Common myeloid progenitor, CD34-positive (primary cell): ENCODE measurements at regions not wholly inside any gene's neighbourhood (a gene's known extent, or its start where the extent isn't known, plus 50 kb on each side); places are given as distances from the start of the nearest gene placed in this dataset.

Experiments used
- CTCF ChIA-PET: fragments of 350-600 bp; sonication (Branson Sonifier 250); formaldehyde crosslinking; loops from one replicate; lab custom pipeline; 2021; ENCODE audit warnings: antibody characterized with exemption; lab: Charles Lee
- POLR2A ChIA-PET: fragments of 350-600 bp; sonication (Branson Sonifier 250); formaldehyde crosslinking; loops from one replicate; lab custom pipeline; 2021; ENCODE audit warnings: antibody characterized with exemption; lab: Charles Lee
- DNase-seq, 3 donors: peaks; one replicate each; pipeline versions ENCODE4 v3.0.0 to v3.0.0-alpha.2; 2013
- H3K27ac ChIP-seq, 2 experiments: 1 replicate in 1 of 2; 2 replicates in 1 of 2; pipeline ENCODE4 v1.7.0; 2013; ENCODE audit warnings: inconsistent platforms in 2 of 2, low read length in 2 of 2, mild to moderate bottlenecking in 2 of 2, low read depth in 1 of 2, moderate library complexity in 1 of 2; ENCODE audit not compliant: severe bottlenecking in 2 of 2, insufficient read depth in 1 of 2, poor library complexity in 1 of 2
- H3K27me3 ChIP-seq, 5 experiments: replicated peaks in 2 of 5; 1 replicate in 3 of 5; 2 replicates in 2 of 5; pipeline versions ENCODE4 v1.6.1 to v1.7.0; 2013; ENCODE audit warnings: low read length in 4 of 5, mild to moderate bottlenecking in 2 of 5, moderate library complexity in 2 of 5, inconsistent platforms in 1 of 5; ENCODE audit not compliant: insufficient read depth in 5 of 5, control insufficient read depth in 4 of 5
- H3K36me3 ChIP-seq, 4 experiments: 1 replicate in 2 of 4; 2 replicates in 2 of 4; pipeline versions ENCODE4 v1.6.1 to v1.7.0; 2013; ENCODE audit warnings: low read length in 3 of 4, control low read depth in 1 of 4, mild to moderate bottlenecking in 1 of 4; ENCODE audit not compliant: control insufficient read depth in 4 of 4, insufficient read depth in 4 of 4
- H3K4me1 ChIP-seq, 4 experiments: 1 replicate in 3 of 4; 2 replicates in 1 of 4; pipeline versions ENCODE4 v1.6.1 to v1.7.1; 2013; ENCODE audit warnings: low read length in 3 of 4, mild to moderate bottlenecking in 3 of 4, control low read depth in 1 of 4, inconsistent platforms in 1 of 4, moderate library complexity in 1 of 4; ENCODE audit not compliant: control insufficient read depth in 4 of 4, insufficient read depth in 4 of 4; ENCODE audit errors: control extremely low read depth in 1 of 4
- H3K4me3 ChIP-seq, 7 experiments: 1 replicate in 4 of 7; 2 replicates in 3 of 7; pipeline versions ENCODE4 v1.5.1 to v1.7.0; 2013; ENCODE audit warnings: mild to moderate bottlenecking in 7 of 7, low read length in 6 of 7, moderate library complexity in 6 of 7, inconsistent platforms in 2 of 7, low read depth in 2 of 7, control low read depth in 1 of 7; ENCODE audit not compliant: insufficient read depth in 4 of 7, control insufficient read depth in 1 of 7; ENCODE audit errors: extremely low read depth in 1 of 7
- H3K9me3 ChIP-seq, 5 experiments: 1 replicate in 4 of 5; 2 replicates in 1 of 5; pipeline versions ENCODE4 v1.6.1 to v1.7.1; 2013; ENCODE audit warnings: low read length in 4 of 5, mild to moderate bottlenecking in 2 of 5, inconsistent platforms in 1 of 5, low read depth in 1 of 5, moderate library complexity in 1 of 5; ENCODE audit not compliant: control insufficient read depth in 4 of 5, insufficient read depth in 2 of 5; ENCODE audit errors: control extremely low read depth in 1 of 5
- WGBS: methylation state at CpG from one replicate; pipeline ENCODE4 v1.1.5; 2013; ENCODE audit not compliant: insufficient coverage; 5-methylcytosine and 5-hydroxymethylcytosine counted together

DNA sequence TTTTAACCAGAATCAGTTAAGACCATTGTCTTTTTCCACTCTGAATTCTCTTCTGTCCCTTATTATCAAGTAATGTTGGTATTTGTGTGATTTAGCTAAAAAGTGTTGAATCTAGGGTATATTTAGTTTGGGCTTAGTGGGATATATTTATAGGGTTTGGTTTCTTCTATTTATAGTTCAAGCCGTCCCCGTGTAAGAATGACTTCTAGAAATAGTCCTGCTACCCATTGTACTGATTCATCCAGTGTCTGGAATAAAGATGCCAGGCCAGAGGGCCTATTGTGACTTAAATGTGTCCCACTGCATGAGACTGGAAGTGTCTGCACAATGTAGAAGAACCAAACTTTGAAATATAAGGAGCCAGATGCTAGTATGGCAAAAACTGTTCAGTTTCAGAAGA lies 364.8 kb downstream of the TNS1 start:
- CTCF ChIA-PET: interaction anchor here (1.2 to 3.1 kb wide), 2 partner anchors 13 to 15 kb away, joined by 3 to 13 read pairs; no protein-coding TSS in a partner anchor
- Histone ChIP-seq H3K4me1 (no peaks in the 10 kb centered on the region), H3K4me3 (no peak overlapping the region), H3K9me3 (no peaks in the 10 kb centered on the region), H3K27ac (no peak overlapping the region), H3K27me3 (peaks cover 0 to 4% (median 3%) of the 10 kb centered on the region in 5 experiments), H3K36me3 (no peaks in the 10 kb centered on the region)
- no peak for DNase-seq
- no CpG with 5 or more reads among the region's 2 CpGs for WGBS
- POLR2A ChIA-PET: no interaction called here

DNA sequence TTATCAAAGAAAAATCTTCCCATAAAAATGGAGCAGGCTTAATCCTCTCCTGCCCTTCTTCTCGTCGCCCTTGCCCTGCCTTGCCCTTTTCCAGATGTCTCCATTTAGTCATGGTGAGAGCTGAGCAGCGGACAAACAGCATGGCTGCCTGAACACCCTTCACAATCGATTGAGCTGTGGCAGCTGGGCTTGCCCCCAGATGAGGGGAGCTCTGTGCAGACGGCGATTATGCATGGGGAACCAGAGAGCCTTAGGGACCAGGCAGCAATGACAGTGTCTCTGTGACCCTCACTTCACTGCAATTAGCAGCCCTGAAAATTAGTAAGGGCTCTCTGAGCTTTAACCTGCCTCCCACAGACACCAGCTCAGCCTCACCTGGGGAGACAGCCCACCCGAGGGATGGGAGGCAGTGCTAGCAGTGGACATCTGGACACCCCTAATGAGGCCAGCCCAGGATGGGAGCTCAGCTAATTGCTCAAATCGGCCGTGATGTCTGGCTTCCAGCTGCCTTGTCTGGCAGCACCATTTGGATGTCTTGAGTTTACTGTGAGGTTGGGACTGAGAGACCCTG lies 365.7 kb downstream of the TNS1 start:
- 97% methylated on average over 7 of the region's 9 CpGs for WGBS
- CTCF ChIA-PET: interaction anchor here (1.2 to 3.1 kb wide), 2 partner anchors 14 to 16 kb away, joined by 3 to 13 read pairs; no protein-coding TSS in a partner anchor
- H3K4me3 ChIP-seq: no peak overlapping the region
- no peak for DNase-seq
- H3K9me3 ChIP-seq: no peaks in the 10 kb centered on the region
- no peaks in the 10 kb centered on the region for H3K4me1 ChIP-seq
- H3K27me3 ChIP-seq: peaks cover 0 to 4% (median 0%) of the 10 kb centered on the region in 5 experiments
- POLR2A ChIA-PET: no interaction called here
- no peak overlapping the region for H3K27ac ChIP-seq
- no peaks in the 10 kb centered on the region for H3K36me3 ChIP-seq

DNA sequence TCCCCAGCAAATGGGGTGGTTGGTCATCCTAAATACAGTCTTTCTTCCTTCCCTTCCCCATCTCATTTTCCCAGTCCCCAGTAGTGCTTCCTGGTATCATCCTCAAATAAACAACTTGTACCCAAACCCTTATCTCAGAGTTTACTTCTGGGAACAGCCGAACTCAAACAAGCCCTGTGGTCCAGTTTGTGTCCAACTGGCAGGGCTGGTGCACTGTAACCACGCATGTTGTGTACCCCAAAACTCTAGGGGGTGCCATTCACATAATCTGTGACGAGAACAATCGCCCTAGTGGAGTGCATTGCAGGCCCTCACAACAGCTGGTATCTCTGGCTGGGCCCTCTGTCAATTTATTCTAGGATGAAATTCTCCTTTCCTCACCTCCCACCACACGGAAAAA lies 366.2 kb downstream of the TNS1 start:
- no peaks in the 10 kb centered on the region for H3K9me3 ChIP-seq
- DNase-seq: no peak
- H3K27me3 ChIP-seq: peaks cover 0 to 4% (median under 1%) of the 10 kb centered on the region in 5 experiments
- CTCF ChIA-PET: interaction anchor here (3.1 kb wide), 1 partner anchor 14 kb away, joined by 13 read pairs; no protein-coding TSS in a partner anchor
- no peak overlapping the region for H3K4me3 ChIP-seq
- POLR2A ChIA-PET: no interaction called here
- no peaks in the 10 kb centered on the region for H3K36me3 ChIP-seq
- H3K4me1 ChIP-seq: no peaks in the 10 kb centered on the region
- no peak overlapping the region for H3K27ac ChIP-seq
- WGBS: 97% methylated on average over 4 of the region's 5 CpGs

DNA sequence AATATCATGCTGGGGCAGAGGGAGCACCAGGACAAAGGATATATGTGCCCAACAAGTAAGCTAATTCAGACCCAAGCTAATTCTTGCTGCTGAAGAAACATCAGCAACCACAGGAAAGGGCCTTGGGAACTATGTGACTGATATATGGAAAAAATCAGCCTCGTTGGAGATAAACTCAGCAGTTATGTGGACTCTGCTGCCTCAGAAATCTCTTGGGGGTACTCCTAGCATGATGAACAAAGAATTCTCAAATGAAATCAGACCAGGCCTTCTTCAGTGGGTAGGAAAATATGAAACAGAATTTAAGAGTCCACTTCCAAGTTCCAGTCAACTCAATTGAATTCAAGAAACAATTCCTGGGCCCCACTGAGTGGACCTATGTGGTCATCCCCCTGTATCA lies 367.9 kb downstream of the TNS1 start:
- CTCF ChIA-PET: interaction anchor here (0.8 to 3.1 kb wide), 3 partner anchors 16 to 78 kb away, joined by 3 to 13 read pairs (median 3); no protein-coding TSS in a partner anchor
- H3K36me3 ChIP-seq: no peaks in the 10 kb centered on the region
- H3K27me3 ChIP-seq: peaks cover 0 to 9% (median 2%) of the 10 kb centered on the region in 5 experiments
- H3K27ac ChIP-seq: no peak overlapping the region
- no peak overlapping the region for H3K4me3 ChIP-seq
- no peaks in the 10 kb centered on the region for H3K9me3 ChIP-seq
- no peak for DNase-seq
- WGBS: 54% methylated on average over 1 of the region's 1 CpG
- no peaks in the 10 kb centered on the region for H3K4me1 ChIP-seq
- POLR2A ChIA-PET: no interaction called here

DNA sequence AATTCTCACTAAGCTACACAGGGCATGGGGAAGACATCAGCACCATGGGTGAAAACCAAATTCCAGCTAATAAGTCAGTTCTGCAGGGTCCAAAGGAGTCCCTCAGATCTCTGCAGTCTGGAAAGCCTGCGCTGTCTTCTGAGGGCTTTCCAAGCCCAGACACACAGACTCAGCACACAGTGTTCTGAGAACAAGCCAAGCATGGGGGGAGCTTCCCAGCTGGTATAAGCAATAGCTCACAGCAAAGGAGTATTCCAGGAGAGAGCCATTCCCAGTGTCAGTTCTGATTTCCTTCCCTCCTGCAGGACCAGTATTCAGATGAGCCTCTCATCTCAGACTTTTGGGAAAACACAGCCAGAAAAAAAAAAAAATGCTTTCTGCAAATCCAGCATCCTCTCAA lies 370.8 kb downstream of the TNS1 start:
- H3K4me3 ChIP-seq: no peak overlapping the region
- H3K27me3 ChIP-seq: peaks cover 0 to 11% (median 0%) of the 10 kb centered on the region in 5 experiments
- ChIA-PET POLR2A (no interaction called here), CTCF (interaction anchor here (1.0 kb wide), 1 partner anchor 21 kb away, joined by 3 read pairs; no protein-coding TSS in a partner anchor)
- H3K4me1 ChIP-seq: no peaks in the 10 kb centered on the region
- no peaks in the 10 kb centered on the region for H3K9me3 ChIP-seq
- H3K27ac ChIP-seq: no peak overlapping the region
- H3K36me3 ChIP-seq: no peaks in the 10 kb centered on the region
- 100% methylated on average over 1 of the region's 1 CpG for WGBS
- no peak for DNase-seq

DNA sequence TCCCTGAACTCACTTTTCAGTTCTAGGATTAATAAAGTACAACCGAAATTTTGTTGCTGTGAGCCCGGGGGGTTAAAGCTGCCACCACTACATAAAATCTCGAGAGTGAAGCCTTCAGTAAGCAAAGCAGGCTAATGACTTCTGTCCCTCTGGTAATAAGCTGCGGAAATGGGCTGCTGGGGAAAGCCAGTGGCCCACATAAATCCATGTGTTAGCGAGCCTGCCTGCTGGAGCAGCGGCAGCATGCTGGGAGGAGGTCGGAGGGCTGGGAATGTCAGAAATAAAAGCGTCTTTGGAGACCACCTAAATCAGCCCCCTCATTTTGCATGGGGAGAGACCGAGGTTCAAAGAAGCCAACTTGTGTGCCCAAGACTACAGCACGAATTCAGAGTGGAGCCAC lies 371.7 kb downstream of the TNS1 start:
- ChIA-PET POLR2A (no interaction called here), CTCF (no interaction called here)
- DNase-seq: no peak
- H3K27me3 ChIP-seq: peaks cover 0 to 11% (median 0%) of the 10 kb centered on the region in 5 experiments
- H3K27ac ChIP-seq: no peak overlapping the region
- no peaks in the 10 kb centered on the region for H3K4me1 ChIP-seq
- no peaks in the 10 kb centered on the region for H3K36me3 ChIP-seq
- WGBS: 74% methylated on average over 10 of the region's 10 CpGs
- no peak overlapping the region for H3K4me3 ChIP-seq
- no peaks in the 10 kb centered on the region for H3K9me3 ChIP-seq

DNA sequence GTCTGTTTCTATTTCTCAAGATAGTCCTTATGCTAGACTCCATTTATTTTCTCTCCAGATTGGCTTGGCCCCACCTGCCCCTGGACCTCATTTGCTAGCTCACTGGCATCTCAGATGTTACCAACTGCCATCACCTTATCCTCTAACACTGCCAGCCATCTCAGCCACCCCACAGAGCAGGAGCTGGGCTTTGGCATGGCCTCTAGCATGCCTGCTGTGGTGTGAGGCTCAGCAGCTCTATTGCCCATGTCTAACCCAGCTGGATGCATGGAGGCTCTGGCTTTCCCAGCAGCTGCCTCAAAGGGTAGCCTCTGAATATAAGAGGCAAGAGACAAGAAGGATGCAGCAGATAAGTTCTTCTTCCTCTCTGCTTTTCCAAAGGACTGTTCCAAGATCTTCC lies 373.4 kb downstream of the TNS1 start:
- H3K27ac ChIP-seq: no peak overlapping the region
- no peak for DNase-seq
- H3K4me1 ChIP-seq: no peaks in the 10 kb centered on the region
- H3K27me3 ChIP-seq: peaks cover 0 to 11% (median 0%) of the 10 kb centered on the region in 5 experiments
- H3K9me3 ChIP-seq: no peaks in the 10 kb centered on the region
- POLR2A ChIA-PET: no interaction called here
- no peak overlapping the region for H3K4me3 ChIP-seq
- CTCF ChIA-PET: no interaction called here
- no peaks in the 10 kb centered on the region for H3K36me3 ChIP-seq
